Thyroid gland (tissue), 4 donors: ENCODE measurements at regions not wholly inside any gene's neighbourhood (a gene's known extent, or its start where the extent isn't known, plus 50 kb on each side); places are given as distances from the start of the nearest gene placed in this dataset.

ENCODE experiments used
- DNase-seq, 2 donors: peaks; one replicate each; pipeline ENCODE4 v3.0.0-alpha.2; 2019
- H3K27ac ChIP-seq, 3 donors: fragments of 200-600 bp; sonication (generic); 1 replicate in 2 of 3; 2 replicates in 1 of 3; pipeline ENCODE4 v1.5.1; 2016 to 2019; ENCODE audit warnings: mild to moderate bottlenecking in 1 of 3, moderate library complexity in 1 of 3
- H3K27me3 ChIP-seq: fragments of 200-600 bp; sonication (generic); one replicate; pipeline ENCODE4 v1.5.1; 2019
- H3K36me3 ChIP-seq, 2 donors: fragments of 200-600 bp; sonication (generic); one replicate each; pipeline ENCODE4 v1.5.1; 2016 to 2019
- H3K4me1 ChIP-seq, 2 donors: fragments of 200-600 bp; sonication (generic); one replicate each; pipeline ENCODE4 v1.5.1; 2017 to 2019
- H3K4me3 ChIP-seq, 3 donors: fragments of 200-600 bp; sonication (generic); replicated peaks in 1 of 3; 1 replicate in 2 of 3; 2 replicates in 1 of 3; pipeline ENCODE4 v1.5.1; 2016; ENCODE audit warnings: mild to moderate bottlenecking in 1 of 3
- H3K9me3 ChIP-seq: fragments of 200-600 bp; sonication (generic); one replicate; pipeline ENCODE4 v1.5.1; 2017
- POLR2A ChIP-seq, 2 donors: fragments of 450-650 bp; IDR thresholded peaks; one replicate each; pipeline ENCODE4 v1.6.1; 2017; ENCODE audit warnings: antibody characterized with exemption in 2 of 2, mild to moderate bottlenecking in 2 of 2, moderate library complexity in 1 of 2
- WGBS, 2 donors: methylation state at CpG; one replicate each; pipeline ENCODE4 v1.1.5; 2017; 5-methylcytosine and 5-hydroxymethylcytosine counted together
- intact Hi-C: fragments of 100-400 bp; cut with DNase I; formaldehyde crosslinking; loops from one replicate; pipeline ENCODE4 v1.15.1; 2023
- TF ChIP-seq, protein P1 (sequence below), 6 experiments: fragments of 200-600 bp in 3 of 6; fragments of 450-650 bp in 3 of 6; sonication (generic) in 3 of 6; IDR thresholded peaks; one replicate each; pipeline ENCODE4 v1.5.1; 2016 to 2019; ENCODE audit warnings: antibody characterized with exemption in 6 of 6, mild to moderate bottlenecking in 2 of 6, inconsistent platforms in 1 of 6, moderate library complexity in 1 of 6

DNA sequence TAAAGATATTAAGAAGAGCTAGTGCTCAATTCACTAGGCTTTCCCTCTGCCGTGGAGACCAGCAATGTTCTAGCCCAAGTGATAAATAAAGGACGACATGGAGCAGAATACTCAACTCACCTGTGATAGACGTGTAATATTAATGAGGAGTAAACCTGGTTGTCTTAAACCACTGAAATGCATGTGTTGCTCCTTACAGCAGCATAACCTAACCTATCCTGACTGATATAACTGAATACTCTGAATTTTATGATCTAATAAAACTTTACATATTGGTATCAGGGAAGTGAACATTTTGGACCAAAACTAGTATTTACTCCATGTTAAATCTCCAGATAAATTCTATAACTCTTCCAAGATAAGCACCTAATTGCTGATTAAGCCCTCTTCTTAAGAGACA lies 531.0 kb downstream of the METTL4 start:
- Histone ChIP-seq H3K36me3 (no peaks in the 10 kb centered on the region), H3K27ac (no peak overlapping the region), H3K4me1 (no peaks in the 10 kb centered on the region), H3K9me3 (no peaks in the 10 kb centered on the region), H3K4me3 (no peak overlapping the region), H3K27me3 (no peaks in the 10 kb centered on the region)
- no peak for TF ChIP-seq POLR2A (IDR thresholded peaks at IDR 0.05)
- TF ChIP-seq, protein P1, sequence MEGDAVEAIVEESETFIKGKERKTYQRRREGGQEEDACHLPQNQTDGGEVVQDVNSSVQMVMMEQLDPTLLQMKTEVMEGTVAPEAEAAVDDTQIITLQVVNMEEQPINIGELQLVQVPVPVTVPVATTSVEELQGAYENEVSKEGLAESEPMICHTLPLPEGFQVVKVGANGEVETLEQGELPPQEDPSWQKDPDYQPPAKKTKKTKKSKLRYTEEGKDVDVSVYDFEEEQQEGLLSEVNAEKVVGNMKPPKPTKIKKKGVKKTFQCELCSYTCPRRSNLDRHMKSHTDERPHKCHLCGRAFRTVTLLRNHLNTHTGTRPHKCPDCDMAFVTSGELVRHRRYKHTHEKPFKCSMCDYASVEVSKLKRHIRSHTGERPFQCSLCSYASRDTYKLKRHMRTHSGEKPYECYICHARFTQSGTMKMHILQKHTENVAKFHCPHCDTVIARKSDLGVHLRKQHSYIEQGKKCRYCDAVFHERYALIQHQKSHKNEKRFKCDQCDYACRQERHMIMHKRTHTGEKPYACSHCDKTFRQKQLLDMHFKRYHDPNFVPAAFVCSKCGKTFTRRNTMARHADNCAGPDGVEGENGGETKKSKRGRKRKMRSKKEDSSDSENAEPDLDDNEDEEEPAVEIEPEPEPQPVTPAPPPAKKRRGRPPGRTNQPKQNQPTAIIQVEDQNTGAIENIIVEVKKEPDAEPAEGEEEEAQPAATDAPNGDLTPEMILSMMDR (IDR thresholded peaks at IDR 0.05): no peak
- no peak for DNase-seq
- WGBS, 2 donors: 82 to 93% methylated on average over 3 of the region's 3 CpGs
- intact Hi-C loops: no loop called here

DNA sequence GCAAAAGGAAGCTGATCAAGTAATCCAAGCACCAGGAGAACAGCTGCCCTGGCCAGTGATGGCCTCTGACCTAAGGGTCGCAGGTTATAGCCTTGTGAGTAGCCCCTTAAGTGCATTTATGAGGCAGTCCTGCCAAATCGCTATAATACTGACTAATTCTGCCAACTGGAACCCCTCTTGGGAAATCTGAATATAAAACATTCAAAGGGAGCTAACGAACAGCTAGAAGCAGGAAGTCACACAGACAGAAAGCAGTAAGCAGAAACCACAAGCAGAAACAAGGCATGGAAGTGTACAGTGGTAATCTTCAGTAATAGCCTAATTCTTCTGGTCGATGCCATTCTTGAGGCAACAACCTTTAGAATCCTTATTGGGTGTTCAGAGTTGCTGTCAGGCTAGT lies 521.3 kb downstream of the METTL4 start:
- TF ChIP-seq POLR2A (IDR thresholded peaks at IDR 0.05): no peak
- TF ChIP-seq, protein P1 (IDR thresholded peaks at IDR 0.05): no peak
- intact Hi-C loops: no loop called here
- 58 to 75% methylated on average over 4 of the region's 4 CpGs for WGBS, 2 donors
- DNase-seq: no peak
- Histone ChIP-seq H3K27ac (no peak overlapping the region), H3K9me3 (no peaks in the 10 kb centered on the region), H3K36me3 (no peaks in the 10 kb centered on the region), H3K27me3 (no peaks in the 10 kb centered on the region), H3K4me3 (no peak overlapping the region), H3K4me1 (no peaks in the 10 kb centered on the region)

DNA sequence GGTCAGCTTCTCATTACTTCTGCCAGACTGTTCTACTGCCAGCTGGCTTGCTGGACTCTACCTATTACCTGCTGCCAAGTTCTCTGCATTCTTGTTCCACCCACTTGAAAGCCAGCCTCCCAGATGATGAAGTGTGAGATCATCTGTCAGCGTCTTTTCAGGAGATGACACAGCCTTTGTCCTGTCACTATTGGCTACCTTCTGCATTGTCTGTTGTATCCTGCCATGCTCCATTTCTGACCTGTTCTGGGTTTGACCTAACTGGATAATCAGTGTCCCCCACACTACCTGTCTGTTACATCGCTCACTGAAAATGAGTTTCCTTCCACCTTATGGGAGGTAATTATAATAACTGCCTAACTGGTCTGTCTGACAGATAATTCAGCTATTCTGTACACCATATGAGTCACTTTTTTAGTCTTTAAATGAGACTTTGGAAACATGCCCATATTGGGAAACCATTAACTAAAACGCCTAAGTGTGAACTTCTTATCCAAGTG lies 520.6 kb downstream of the METTL4 start:
- H3K9me3 ChIP-seq: no peaks in the 10 kb centered on the region
- DNase-seq: no peak
- no peak overlapping the region for H3K4me3 ChIP-seq
- H3K36me3 ChIP-seq: no peaks in the 10 kb centered on the region
- intact Hi-C loops: no loop called here
- H3K4me1 ChIP-seq: no peaks in the 10 kb centered on the region
- H3K27ac ChIP-seq: no peak overlapping the region
- no peak for TF ChIP-seq POLR2A (IDR thresholded peaks at IDR 0.05)
- TF ChIP-seq, protein P1 (IDR thresholded peaks at IDR 0.05): no peak
- no peaks in the 10 kb centered on the region for H3K27me3 ChIP-seq
- 67 to 74% methylated on average over 3 of the region's 3 CpGs for WGBS, 2 donors

DNA sequence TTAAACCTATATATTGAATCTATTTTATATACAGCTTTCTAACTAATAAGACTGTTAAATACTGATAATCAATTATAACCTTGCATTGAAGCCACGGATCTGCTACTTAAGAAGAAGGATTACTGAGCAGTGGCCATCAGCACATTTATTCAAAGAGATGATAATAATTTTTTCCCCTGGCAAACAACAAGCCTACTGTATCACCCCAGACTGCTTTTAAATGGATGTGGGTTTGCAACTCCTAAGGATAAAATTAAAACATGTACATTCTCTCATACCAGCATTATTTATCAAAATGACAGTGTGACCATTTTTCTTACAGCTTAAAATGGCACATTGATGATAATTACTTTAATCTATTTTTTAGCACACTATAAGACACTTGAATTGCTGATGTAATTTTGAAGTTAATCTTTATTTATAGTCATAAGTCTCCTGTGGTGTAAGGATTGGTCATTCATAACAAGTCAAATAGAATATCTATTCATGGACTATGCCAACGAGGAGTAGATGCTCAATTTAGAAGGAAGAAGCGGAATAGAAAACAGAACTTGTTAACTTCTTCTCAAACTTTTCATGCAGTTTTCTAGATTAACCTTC lies 517.7 kb downstream of the METTL4 start:
- DNase-seq: no peak
- H3K27ac ChIP-seq: no peak overlapping the region
- no peak overlapping the region for H3K4me3 ChIP-seq
- TF ChIP-seq, protein P1 (IDR thresholded peaks at IDR 0.05): no peak
- no peak for TF ChIP-seq POLR2A (IDR thresholded peaks at IDR 0.05)
- H3K36me3 ChIP-seq: no peaks in the 10 kb centered on the region
- intact Hi-C loops: no loop called here
- H3K9me3 ChIP-seq: no peaks in the 10 kb centered on the region
- WGBS, 2 donors: 86 to 91% methylated on average over 3 of the region's 3 CpGs
- no peaks in the 10 kb centered on the region for H3K27me3 ChIP-seq
- H3K4me1 ChIP-seq: no peaks in the 10 kb centered on the region

DNA sequence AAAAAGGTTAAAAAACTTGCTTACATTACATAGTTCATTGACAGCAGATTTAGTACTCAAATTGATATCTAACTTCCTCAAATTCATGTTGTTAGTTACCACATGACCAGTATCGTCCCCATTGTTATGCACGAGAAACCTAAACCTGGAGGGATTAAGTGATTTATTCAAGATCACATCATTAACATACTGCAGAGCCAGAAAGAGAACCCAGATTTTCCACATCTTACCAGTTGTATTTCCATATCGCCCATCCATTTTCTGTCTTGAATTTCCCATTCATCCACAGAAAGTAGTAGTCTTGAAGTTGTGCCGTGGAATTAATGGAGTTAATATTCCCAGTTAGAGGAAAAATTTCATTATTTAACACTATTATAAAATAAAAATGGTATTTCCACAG lies 512.0 kb downstream of the METTL4 start:
- Histone ChIP-seq H3K4me3 (no peak overlapping the region), H3K27ac (no peak overlapping the region), H3K4me1 (no peaks in the 10 kb centered on the region), H3K27me3 (no peaks in the 10 kb centered on the region), H3K9me3 (no peaks in the 10 kb centered on the region), H3K36me3 (no peaks in the 10 kb centered on the region)
- TF ChIP-seq, protein P1 (IDR thresholded peaks at IDR 0.05): no peak
- TF ChIP-seq POLR2A (IDR thresholded peaks at IDR 0.05): no peak
- intact Hi-C loops: no loop called here
- WGBS, 2 donors: 62 to 83% methylated on average over 4 of the region's 4 CpGs
- no peak for DNase-seq
